Mesenchymal stem cell (in vitro differentiated cells and primary cell): ENCODE measurements at regions not wholly inside any gene's neighbourhood (a gene's known extent, or its start where the extent isn't known, plus 50 kb on each side); places are given as distances from the start of the nearest gene placed in this dataset.

Experiments used
- DNase-seq: peaks from one replicate; pipeline ENCODE4 v3.0.0-alpha.2; 2013
- H2AFZ ChIP-seq: one replicate; pipeline ENCODE4 v1.6.1; 2013; ENCODE audit warnings: low read depth, mild to moderate bottlenecking, control low read depth, inconsistent platforms, low read length, moderate library complexity
- H2AK5ac ChIP-seq: 2 replicates; pipeline ENCODE4 v1.6.1; 2013; ENCODE audit warnings: low read length, moderate library complexity, mild to moderate bottlenecking, inconsistent platforms; ENCODE audit not compliant: severe bottlenecking
- H2BK120ac ChIP-seq: one replicate; pipeline ENCODE4 v1.6.1; 2013; ENCODE audit warnings: low read depth, mild to moderate bottlenecking, inconsistent platforms, low read length, moderate library complexity
- H2BK12ac ChIP-seq, 2 experiments: one replicate each; pipeline ENCODE4 v1.6.1; 2013; ENCODE audit warnings: inconsistent platforms in 2 of 2, low read length in 2 of 2, mild to moderate bottlenecking in 2 of 2, moderate library complexity in 2 of 2, control low read depth in 1 of 2
- H2BK15ac ChIP-seq: one replicate; pipeline ENCODE4 v1.6.1; 2013; ENCODE audit warnings: mild to moderate bottlenecking, low read depth, inconsistent platforms; ENCODE audit not compliant: poor library complexity, severe bottlenecking
- H2BK5ac ChIP-seq: 2 replicates; pipeline ENCODE4 v1.6.1; 2013; ENCODE audit warnings: low read depth, mild to moderate bottlenecking, low read length, control low read depth, inconsistent platforms; ENCODE audit not compliant: poor library complexity, severe bottlenecking
- H3K14ac ChIP-seq, 2 experiments: one replicate each; pipeline ENCODE4 v1.6.1; 2013; ENCODE audit warnings: inconsistent platforms in 2 of 2, low read length in 2 of 2, control low read depth in 1 of 2, mild to moderate bottlenecking in 1 of 2, moderate library complexity in 1 of 2
- H3K18ac ChIP-seq, 2 experiments: one replicate each; pipeline ENCODE4 v1.6.1; 2013; ENCODE audit warnings: inconsistent platforms in 2 of 2, low read length in 2 of 2, control low read depth in 1 of 2, low read depth in 1 of 2, mild to moderate bottlenecking in 1 of 2
- H3K23ac ChIP-seq, 2 experiments: one replicate each; pipeline ENCODE4 v1.6.1; 2013; ENCODE audit warnings: inconsistent platforms in 2 of 2, low read length in 2 of 2, mild to moderate bottlenecking in 2 of 2, moderate library complexity in 2 of 2, control low read depth in 1 of 2
- H3K27ac ChIP-seq: 2 replicates; pipeline ENCODE4 v1.5.1; 2013; ENCODE audit warnings: mild to moderate bottlenecking, moderate library complexity, low read length, control low read depth, inconsistent platforms; ENCODE audit not compliant: poor library complexity, severe bottlenecking
- H3K27me3 ChIP-seq, 2 experiments: 2 replicates each; pipeline versions ENCODE4 v1.6.1 to v1.7.0; 2013; ENCODE audit warnings: low read length in 2 of 2, mild to moderate bottlenecking in 2 of 2, moderate library complexity in 2 of 2, control low read depth in 1 of 2, inconsistent platforms in 1 of 2; ENCODE audit not compliant: control insufficient read depth in 1 of 2, insufficient read depth in 1 of 2
- H3K36me3 ChIP-seq, 2 experiments: 2 replicates each; pipeline versions ENCODE4 v1.6.1 to v1.7.0; 2013; ENCODE audit warnings: low read length in 2 of 2, control low read depth in 1 of 2, inconsistent platforms in 1 of 2, low read depth in 1 of 2, mild to moderate bottlenecking in 1 of 2; ENCODE audit not compliant: insufficient read depth in 2 of 2, control insufficient read depth in 1 of 2
- H3K4ac ChIP-seq, 2 experiments: one replicate each; pipeline ENCODE4 v1.6.1; 2013; ENCODE audit warnings: inconsistent platforms in 2 of 2, low read length in 2 of 2, mild to moderate bottlenecking in 2 of 2, moderate library complexity in 2 of 2, control low read depth in 1 of 2, low read depth in 1 of 2
- H3K4me1 ChIP-seq: 2 replicates; pipeline ENCODE4 v1.6.1; 2013; ENCODE audit warnings: low read depth, low read length, control low read depth; ENCODE audit not compliant: control insufficient read depth, insufficient read depth
- H3K4me2 ChIP-seq: 2 replicates; pipeline ENCODE4 v1.6.1; 2013; ENCODE audit warnings: low read length, mild to moderate bottlenecking, inconsistent platforms; ENCODE audit not compliant: poor library complexity, severe bottlenecking
- H3K4me3 ChIP-seq, 2 experiments: 2 replicates each; pipeline versions ENCODE4 v1.5.1 to v1.7.0; 2013; ENCODE audit warnings: low read length in 2 of 2, mild to moderate bottlenecking in 2 of 2, control low read depth in 1 of 2, low read depth in 1 of 2; ENCODE audit not compliant: insufficient read depth in 1 of 2
- H3K79me1 ChIP-seq: replicated peaks from 2 replicates; pipeline ENCODE4 v1.6.1; 2013; ENCODE audit warnings: mild to moderate bottlenecking, control low read depth, low read length, inconsistent platforms; ENCODE audit not compliant: poor library complexity, severe bottlenecking
- H3K9ac ChIP-seq: 2 replicates; pipeline ENCODE4 v1.7.0; 2013; ENCODE audit warnings: mild to moderate bottlenecking, low read length, moderate library complexity
- H3K9me3 ChIP-seq: 2 replicates; pipeline ENCODE4 v1.7.0; 2013; ENCODE audit warnings: mild to moderate bottlenecking, low read length; ENCODE audit not compliant: control insufficient read depth
- H4K8ac ChIP-seq: one replicate; pipeline ENCODE4 v1.6.1; 2013; ENCODE audit warnings: inconsistent platforms, mild to moderate bottlenecking, low read length, moderate library complexity
- H4K91ac ChIP-seq: one replicate; pipeline ENCODE4 v1.6.1; 2013; ENCODE audit warnings: mild to moderate bottlenecking, low read length, inconsistent platforms
- WGBS: methylation state at CpG from one replicate; pipeline ENCODE4 v1.1.7; 2013; ENCODE audit warnings: mixed read lengths; 5-methylcytosine and 5-hydroxymethylcytosine counted together

- no peaks in the 10 kb centered on the region for H3K79me1 ChIP-seq
- H3K27me3 ChIP-seq: peaks cover 0 to 10% of the 10 kb centered on the region in 2 experiments
- H3K9me3 ChIP-seq: no peaks in the 10 kb centered on the region
- H2BK12ac ChIP-seq: no peak overlapping the region
- DNase-seq: no peak
- no peak overlapping the region for H3K27ac ChIP-seq
- H3K9ac ChIP-seq: no peak overlapping the region
- no peak overlapping the region for H3K4me2 ChIP-seq
- no peak overlapping the region for H3K14ac ChIP-seq
- no peak overlapping the region for H3K18ac ChIP-seq
- H3K4ac ChIP-seq: no peak overlapping the region
- H2BK15ac ChIP-seq: no peak overlapping the region
- WGBS: 0% methylated on average over 1 of the region's 1 CpG
- no peak overlapping the region for H3K23ac ChIP-seq
- H3K36me3 ChIP-seq: no peaks in the 10 kb centered on the region
- no peak overlapping the region for H2AFZ ChIP-seq
- peaks cover 6% of the 10 kb centered on the region for H3K4me1 ChIP-seq
- H4K91ac ChIP-seq: no peak overlapping the region
- H4K8ac ChIP-seq: no peak overlapping the region
- H2BK5ac ChIP-seq: no peak overlapping the region
- no peak overlapping the region for H2BK120ac ChIP-seq
- H2AK5ac ChIP-seq: no peak overlapping the region
- H3K4me3 ChIP-seq: no peak overlapping the region
Measured at GRCh38 chr6:150719831-150720230, 120.1 kb downstream of the PLEKHG1 start.

DNA sequence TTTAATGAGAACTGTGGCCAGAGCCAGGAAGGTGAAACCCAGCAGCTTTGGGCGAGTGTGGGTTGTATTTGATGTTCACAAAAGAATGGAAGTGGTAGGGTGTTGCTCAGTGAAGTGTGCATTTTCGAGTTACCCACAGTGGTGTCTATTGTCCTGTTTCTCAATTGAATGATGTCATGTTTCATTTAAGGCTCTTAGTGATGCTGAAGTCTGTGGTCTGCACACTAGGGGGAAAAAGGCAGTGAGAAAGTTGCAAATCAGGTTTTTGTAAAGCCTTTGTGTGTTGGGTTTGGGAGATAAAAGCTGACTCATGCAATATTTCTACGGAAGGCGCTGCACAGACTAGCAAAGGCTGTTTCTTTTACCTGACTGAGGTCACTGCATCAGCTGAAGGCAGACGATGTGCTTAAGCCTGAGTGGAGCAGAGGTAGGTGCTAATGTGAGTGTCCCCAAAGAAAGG lies 121.1 kb downstream of the PLEKHG1 start:
- no peak overlapping the region for H2AK5ac ChIP-seq
- DNase-seq: no peak
- H2BK5ac ChIP-seq: no peak overlapping the region
- H3K4me3 ChIP-seq: no peak overlapping the region
- H3K36me3 ChIP-seq: no peaks in the 10 kb centered on the region
- no peak overlapping the region for H3K23ac ChIP-seq
- H2BK12ac ChIP-seq: no peak overlapping the region
- WGBS: 45% methylated on average over 5 of the region's 5 CpGs
- no peak overlapping the region for H3K27ac ChIP-seq
- no peaks in the 10 kb centered on the region for H3K79me1 ChIP-seq
- H3K14ac ChIP-seq: no peak overlapping the region
- H3K9ac ChIP-seq: no peak overlapping the region
- H2BK15ac ChIP-seq: no peak overlapping the region
- no peaks in the 10 kb centered on the region for H3K9me3 ChIP-seq
- no peak overlapping the region for H3K18ac ChIP-seq
- no peak overlapping the region for H3K4ac ChIP-seq
- no peak overlapping the region for H4K91ac ChIP-seq
- no peak overlapping the region for H2AFZ ChIP-seq
- peaks cover 6% of the 10 kb centered on the region for H3K4me1 ChIP-seq
- H2BK120ac ChIP-seq: no peak overlapping the region
- no peak overlapping the region for H3K4me2 ChIP-seq
- H4K8ac ChIP-seq: no peak overlapping the region
- peaks cover 0 to 10% of the 10 kb centered on the region in 2 experiments for H3K27me3 ChIP-seq

- WGBS: over 99% methylated on average over 5 of the region's 11 CpGs
Measured at GRCh38 chr6:150721418-150722266, 122.0 kb downstream of the PLEKHG1 start.

GRCh38 chr6:150722614-150723344 lies 123.1 kb downstream of the PLEKHG1 start:
- Histone ChIP-seq H3K23ac (no peak overlapping the region), H3K4me1 (peaks cover 6% of the 10 kb centered on the region), H3K4ac (no peak overlapping the region), H3K18ac (no peak overlapping the region), H3K9me3 (no peaks in the 10 kb centered on the region), H3K36me3 (no peaks in the 10 kb centered on the region), H2BK120ac (no peak overlapping the region), H3K14ac (no peak overlapping the region), H2BK15ac (no peak overlapping the region), H3K9ac (no peak overlapping the region), H2BK5ac (no peak overlapping the region), H2AK5ac (no peak overlapping the region), H3K79me1 (no peaks in the 10 kb centered on the region), H3K4me2 (no peak overlapping the region), H3K4me3 (no peak overlapping the region), H3K27me3 (peaks cover 0 to 10% of the 10 kb centered on the region in 2 experiments), H2AFZ (no peak overlapping the region), H4K91ac (no peak overlapping the region), H4K8ac (no peak overlapping the region), H3K27ac (no peak overlapping the region), H2BK12ac (no peak overlapping the region)
- no peak for DNase-seq
- WGBS: 85% methylated on average over 6 of the region's 9 CpGs

More at GRCh38 chr6:150721418-150722266, 122.0 kb downstream of the PLEKHG1 start:
- H3K27ac ChIP-seq: no peak overlapping the region
- no peak overlapping the region for H3K18ac ChIP-seq
- H3K4me2 ChIP-seq: no peak overlapping the region
- H2BK12ac ChIP-seq: no peak overlapping the region
- no peaks in the 10 kb centered on the region for H3K36me3 ChIP-seq
- H2AFZ ChIP-seq: no peak overlapping the region
- H3K23ac ChIP-seq: no peak overlapping the region
- H3K9me3 ChIP-seq: no peaks in the 10 kb centered on the region
- peaks cover 0 to 10% of the 10 kb centered on the region in 2 experiments for H3K27me3 ChIP-seq
- no peak overlapping the region for H4K91ac ChIP-seq
- no peak overlapping the region for H2AK5ac ChIP-seq
- H3K4ac ChIP-seq: no peak overlapping the region
- H3K4me3 ChIP-seq: no peak overlapping the region
- peaks cover 6% of the 10 kb centered on the region for H3K4me1 ChIP-seq
- no peaks in the 10 kb centered on the region for H3K79me1 ChIP-seq
- H2BK5ac ChIP-seq: no peak overlapping the region
- no peak overlapping the region for H3K14ac ChIP-seq
- no peak overlapping the region for H2BK120ac ChIP-seq
- no peak for DNase-seq
- no peak overlapping the region for H2BK15ac ChIP-seq
- H4K8ac ChIP-seq: no peak overlapping the region
- no peak overlapping the region for H3K9ac ChIP-seq
